ENCODE measurements at regions not wholly inside any gene's neighbourhood (a gene's known extent, or its start where the extent isn't known, plus 50 kb on each side); places are given as distances from the start of the nearest gene placed in this dataset.

DNA sequence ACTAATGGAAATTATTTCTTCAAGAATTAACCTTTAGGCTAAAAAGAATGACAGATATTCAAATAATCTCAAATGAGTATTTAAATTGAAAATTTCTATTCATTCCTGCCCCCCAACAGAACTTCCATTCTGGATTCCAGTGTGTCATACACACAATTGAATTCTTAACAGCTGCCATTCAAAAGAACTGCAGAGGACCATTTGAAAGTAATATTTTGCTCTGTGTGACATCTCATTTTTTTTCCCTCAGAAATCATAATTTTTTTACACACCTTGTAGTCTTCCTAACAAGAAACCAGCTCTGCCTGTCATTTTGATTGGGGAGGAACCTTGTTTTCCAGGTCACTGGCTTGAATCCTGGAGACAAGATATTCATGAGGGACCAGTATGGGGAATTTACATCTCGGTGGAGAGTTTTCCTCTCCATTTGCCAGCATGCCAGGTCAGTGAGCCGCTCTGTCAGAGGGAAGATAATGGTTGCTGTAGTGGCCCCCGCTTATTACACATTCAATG, 358.7 kb upstream of the ITGA1 start:
- Histone ChIP-seq H3K27me3 (no peaks in the 10 kb centered on the region), H3K4me3 (no peak overlapping the region), H3K27ac (no peak overlapping the region), H3K9me3 (no peaks in the 10 kb centered on the region), H3K4me1 (no peaks in the 10 kb centered on the region), H3K36me3 (no peaks in the 10 kb centered on the region)
- no peak for TF ChIP-seq POLR2A (IDR thresholded peaks at IDR 0.05)
- TF ChIP-seq POLR2AphosphoS5 (IDR thresholded peaks at IDR 0.05): no peak
- TF ChIP-seq CTCF (IDR thresholded peaks at IDR 0.05): no peak
- TF ChIP-seq EP300 (IDR thresholded peaks at IDR 0.05): no peak
- 88% methylated on average over 1 to 3 of the region's 3 CpGs for WGBS, 2 donors (ENCODE audit: low coverage in 1 of 2)
- no peak for ATAC-seq

DNA sequence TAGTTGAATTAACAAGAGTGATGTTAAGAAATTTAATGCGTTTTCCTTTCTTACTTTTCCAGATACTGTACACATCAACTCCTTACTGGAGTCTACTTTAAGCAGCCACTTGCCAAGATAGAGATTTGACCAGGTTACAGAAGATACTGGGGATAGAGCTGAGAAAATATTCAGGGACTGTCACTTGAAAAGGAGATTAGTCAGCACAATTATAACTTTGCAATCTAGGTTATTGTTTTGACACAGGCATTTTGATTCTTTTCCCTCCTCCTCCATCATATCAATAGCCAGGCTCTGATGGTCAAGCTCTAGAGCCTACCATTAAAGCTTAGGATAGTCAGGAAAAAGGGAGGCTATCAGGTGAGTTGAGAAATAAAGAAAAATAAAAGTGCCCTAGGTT, 345.9 kb upstream of the ITGA1 start:
- Histone ChIP-seq H3K4me3 (no peak overlapping the region), H3K27me3 (no peaks in the 10 kb centered on the region), H3K36me3 (no peaks in the 10 kb centered on the region), H3K27ac (no peak overlapping the region), H3K4me1 (no peaks in the 10 kb centered on the region), H3K9me3 (no peaks in the 10 kb centered on the region)
- no peak for ATAC-seq
- WGBS, 2 donors (ENCODE audit: low coverage in 1 of 2): 100% methylated on average over 1 of the region's 1 CpG
- no peak for TF ChIP-seq POLR2A (IDR thresholded peaks at IDR 0.05)
- TF ChIP-seq EP300 (IDR thresholded peaks at IDR 0.05): no peak
- no peak for TF ChIP-seq CTCF (IDR thresholded peaks at IDR 0.05)
- no peak for TF ChIP-seq POLR2AphosphoS5 (IDR thresholded peaks at IDR 0.05)

DNA sequence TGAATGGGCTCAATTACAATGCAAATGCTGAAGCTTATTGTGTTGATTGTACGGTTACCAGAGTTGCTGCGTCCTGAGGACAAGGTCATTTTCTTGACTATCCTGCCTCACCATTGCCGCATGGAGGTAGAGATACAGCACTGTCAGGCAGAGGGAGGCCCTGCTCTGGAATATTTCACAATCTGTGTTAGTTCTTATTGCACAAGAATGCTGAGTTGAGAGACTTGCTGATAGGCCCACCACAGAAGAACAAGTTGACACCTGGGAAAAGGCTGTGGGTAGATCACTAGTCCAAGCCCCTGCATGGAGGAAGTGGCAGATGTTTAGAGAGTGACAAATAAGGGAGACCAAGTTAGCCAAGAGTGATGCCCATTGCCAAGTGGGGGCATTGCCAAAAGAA, 344.5 kb upstream of the ITGA1 start:
- Histone ChIP-seq H3K4me3 (no peak overlapping the region), H3K27me3 (no peaks in the 10 kb centered on the region), H3K4me1 (no peaks in the 10 kb centered on the region), H3K36me3 (no peaks in the 10 kb centered on the region), H3K27ac (no peak overlapping the region), H3K9me3 (no peaks in the 10 kb centered on the region)
- TF ChIP-seq POLR2A (IDR thresholded peaks at IDR 0.05): no peak
- no peak for TF ChIP-seq CTCF (IDR thresholded peaks at IDR 0.05)
- no peak for TF ChIP-seq POLR2AphosphoS5 (IDR thresholded peaks at IDR 0.05)
- no peak for TF ChIP-seq EP300 (IDR thresholded peaks at IDR 0.05)
- WGBS, 2 donors (ENCODE audit: low coverage in 1 of 2): 100% methylated on average over 3 of the region's 3 CpGs; no CpG with 5 or more reads in 1 of the 2 donors
- no peak for ATAC-seq

GRCh38 chr5:52448111-52448510, 339.6 kb upstream of the ITGA1 start:
- no peaks in the 10 kb centered on the region for H3K36me3 ChIP-seq
- H3K9me3 ChIP-seq: no peaks in the 10 kb centered on the region
- 56 to 64% methylated on average over 1 to 2 of the region's 2 CpGs for WGBS, 2 donors (ENCODE audit: low coverage in 1 of 2)
- H3K27ac ChIP-seq: no peak overlapping the region
- no peak overlapping the region for H3K4me3 ChIP-seq
- no peaks in the 10 kb centered on the region for H3K27me3 ChIP-seq
- no peaks in the 10 kb centered on the region for H3K4me1 ChIP-seq
- no peak for TF ChIP-seq EP300 (IDR thresholded peaks at IDR 0.05)
- no peak for TF ChIP-seq POLR2AphosphoS5 (IDR thresholded peaks at IDR 0.05)
- TF ChIP-seq POLR2A (IDR thresholded peaks at IDR 0.05): no peak
- TF ChIP-seq CTCF (IDR thresholded peaks at IDR 0.05): no peak
- ATAC-seq: no peak

GRCh38 chr5:52449516-52449915, 338.2 kb upstream of the ITGA1 start:
- Histone ChIP-seq H3K36me3 (no peaks in the 10 kb centered on the region), H3K4me1 (no peaks in the 10 kb centered on the region), H3K27ac (no peak overlapping the region), H3K27me3 (no peaks in the 10 kb centered on the region), H3K4me3 (no peak overlapping the region), H3K9me3 (no peaks in the 10 kb centered on the region)
- TF ChIP-seq EP300 (IDR thresholded peaks at IDR 0.05) (no peak), CTCF (IDR thresholded peaks at IDR 0.05) (no peak), POLR2A (IDR thresholded peaks at IDR 0.05) (no peak), POLR2AphosphoS5 (IDR thresholded peaks at IDR 0.05) (no peak)
- ATAC-seq: no peak
- 32 to 40% methylated on average over 2 to 3 of the region's 3 CpGs for WGBS, 2 donors (ENCODE audit: low coverage in 1 of 2)
